K562 (cell line): ENCODE measurements at regions not wholly inside any gene's neighbourhood (a gene's known extent, or its start where the extent isn't known, plus 50 kb on each side); places are given as distances from the start of the nearest gene placed in this dataset.

Experiments used
- EP400 ChIP-seq: fragments of 450-650 bp; IDR thresholded peaks from 2 replicates; pipeline ENCODE4 v1.6.1; 2017; ENCODE audit warnings: antibody characterized with exemption, mild to moderate bottlenecking, moderate library complexity
- LARP7 ChIP-seq: fragments of 450-650 bp; IDR thresholded peaks from 2 replicates; pipeline ENCODE4 v1.6.1; 2016
- MIER1 ChIP-seq: fragments of 450-650 bp; IDR thresholded peaks from 2 replicates; pipeline ENCODE4 v1.6.1; 2016; ENCODE audit warnings: antibody characterized with exemption, mild to moderate bottlenecking, low read depth
- NFE2L1 ChIP-seq: fragments of 450-650 bp; IDR thresholded peaks from 2 replicates; pipeline ENCODE4 v1.6.1; 2016; ENCODE audit warnings: missing genetic modification characterization, low read depth, mild to moderate bottlenecking, missing compliant biosample characterization, moderate library complexity, borderline replicate concordance
- PHF20 ChIP-seq: fragments of 450-650 bp; IDR thresholded peaks from 2 replicates; pipeline ENCODE4 v1.6.1; 2018; ENCODE audit not compliant: partially characterized antibody
- PHF21A ChIP-seq: fragments of 450-650 bp; IDR thresholded peaks from 2 replicates; pipeline ENCODE4 v1.6.1; 2017; ENCODE audit warnings: low read depth, borderline replicate concordance
- RAD51 ChIP-seq: fragments of 450-650 bp; IDR thresholded peaks from 2 replicates; pipeline ENCODE4 v1.7.1; 2016; ENCODE audit warnings: low read depth, mild to moderate bottlenecking, borderline replicate concordance
- SMARCE1 ChIP-seq: fragments of 450-650 bp; IDR thresholded peaks from 2 replicates; pipeline ENCODE4 v1.7.1; 2016; ENCODE audit warnings: mild to moderate bottlenecking
- SOX6 ChIP-seq: fragments of 450-650 bp; IDR thresholded peaks from 2 replicates; pipeline ENCODE4 v1.6.1; 2014; ENCODE audit warnings: mild to moderate bottlenecking
- SPI1 ChIP-seq: IDR thresholded peaks from 2 replicates; pipeline ENCODE4 v1.6.1; 2011; ENCODE audit warnings: low read depth, low read length, control low read depth, borderline replicate concordance
- TEAD1 ChIP-seq, 2 experiments: fragments of 450-650 bp in 1 of 2; sonication (generic) in 1 of 2; formaldehyde crosslinking; IDR thresholded peaks; 2 replicates each; pipeline versions ENCODE4 v1.4.0 to v1.8.0; 2020 to 2022; ENCODE audit warnings: mild to moderate bottlenecking in 2 of 2, missing genetic modification reagents in 1 of 2
- TEAD4 ChIP-seq, 2 experiments: sonication (generic) in 1 of 2; formaldehyde crosslinking in 1 of 2; IDR thresholded peaks; 2 replicates each; pipeline versions ENCODE4 v1.6.1 to v1.8.0; 2012 to 2022; ENCODE audit warnings: borderline replicate concordance in 1 of 2, inconsistent platforms in 1 of 2, low read length in 1 of 2, mild to moderate bottlenecking in 1 of 2, missing genetic modification reagents in 1 of 2
- ZKSCAN8 ChIP-seq: fragments of 200-800 bp; sonication (Bioruptor generic); IDR thresholded peaks from 2 replicates; pipeline ENCODE4 v1.6.1; 2016; ENCODE audit warnings: missing genetic modification characterization, missing compliant biosample characterization
- ZNF57 ChIP-seq: fragments of 450-650 bp; formaldehyde crosslinking; IDR thresholded peaks from 2 replicates; pipeline ENCODE4 v1.4.0; 2020; ENCODE audit warnings: mild to moderate bottlenecking, moderate library complexity
- ZNF699 ChIP-seq: fragments of 250-450 bp; sonication (Bioruptor Pico); IDR thresholded peaks from 2 replicates; pipeline ENCODE4 v1.8.0; 2021; ENCODE audit warnings: mild to moderate bottlenecking, moderate library complexity; ENCODE audit not compliant: insufficient replicate concordance
- ZNF79 ChIP-seq: fragments of 250-450 bp; sonication (Bioruptor Pico); IDR thresholded peaks from 2 replicates; pipeline ENCODE4 v1.4.0; 2020; ENCODE audit warnings: low read depth, mild to moderate bottlenecking, moderate library complexity
- ZNF830 ChIP-seq: fragments of 250-450 bp; sonication (Bioruptor Pico); IDR thresholded peaks from 2 replicates; pipeline ENCODE4 v1.5.0; 2021; ENCODE audit warnings: mild to moderate bottlenecking
- TF ChIP-seq, protein P1 (sequence below): fragments of 450-650 bp; IDR thresholded peaks from 2 replicates; pipeline ENCODE4 v1.6.1; 2016
- TF ChIP-seq, protein P2 (sequence below): fragments of 250-450 bp; sonication (Bioruptor Pico); IDR thresholded peaks from 2 replicates; pipeline ENCODE4 v1.5.0; 2020; ENCODE audit warnings: mild to moderate bottlenecking, borderline replicate concordance
- TF ChIP-seq, protein P3 (sequence below), 3 experiments: fragments of 200-800 bp in 1 of 3; sonication (Bioruptor generic) in 1 of 3; sonication (generic) in 1 of 3; formaldehyde crosslinking in 1 of 3; IDR thresholded peaks; 2 replicates each; pipeline versions ENCODE4 v1.6.1 to v1.8.0; 2016 to 2022; ENCODE audit warnings: mild to moderate bottlenecking in 2 of 3, missing compliant biosample characterization in 2 of 3, missing genetic modification characterization in 2 of 3, missing genetic modification reagents in 1 of 3
- TF ChIP-seq, protein P4 (sequence below): fragments of 450-650 bp; formaldehyde crosslinking; IDR thresholded peaks from 2 replicates; pipeline ENCODE4 v1.4.0; 2020; ENCODE audit warnings: mild to moderate bottlenecking, mixed read lengths
- TF ChIP-seq, protein P5 (sequence below): sonication (generic); formaldehyde crosslinking; IDR thresholded peaks from 2 replicates; pipeline ENCODE4 v1.8.1; 2022; ENCODE audit warnings: missing genetic modification reagents

DNA sequence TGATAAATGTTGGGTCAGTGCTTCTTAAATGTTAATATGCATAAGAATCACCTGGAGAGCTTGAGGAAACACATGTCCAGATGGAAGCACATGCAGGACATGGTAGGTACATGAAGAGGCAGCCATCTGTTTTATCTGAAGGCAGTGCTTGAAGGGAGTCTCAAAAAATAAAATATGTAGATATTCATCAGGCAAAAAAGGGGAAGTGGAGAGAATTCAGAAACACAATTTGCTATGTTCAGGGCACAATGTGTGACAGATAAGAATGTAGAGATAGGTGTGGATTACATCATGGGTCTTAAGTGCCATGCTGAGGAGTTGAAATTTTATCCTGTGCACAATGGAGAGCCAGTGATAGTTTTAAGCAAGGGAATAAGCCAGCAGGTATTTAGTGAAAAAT, 59.6 kb upstream of the CASK start (continued):
- TF ChIP-seq, protein P1, sequence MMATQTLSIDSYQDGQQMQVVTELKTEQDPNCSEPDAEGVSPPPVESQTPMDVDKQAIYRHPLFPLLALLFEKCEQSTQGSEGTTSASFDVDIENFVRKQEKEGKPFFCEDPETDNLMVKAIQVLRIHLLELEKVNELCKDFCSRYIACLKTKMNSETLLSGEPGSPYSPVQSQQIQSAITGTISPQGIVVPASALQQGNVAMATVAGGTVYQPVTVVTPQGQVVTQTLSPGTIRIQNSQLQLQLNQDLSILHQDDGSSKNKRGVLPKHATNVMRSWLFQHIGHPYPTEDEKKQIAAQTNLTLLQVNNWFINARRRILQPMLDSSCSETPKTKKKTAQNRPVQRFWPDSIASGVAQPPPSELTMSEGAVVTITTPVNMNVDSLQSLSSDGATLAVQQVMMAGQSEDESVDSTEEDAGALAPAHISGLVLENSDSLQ: no peak
- TF ChIP-seq NFE2L1 (tag): no peak
- TF ChIP-seq, protein P2, sequence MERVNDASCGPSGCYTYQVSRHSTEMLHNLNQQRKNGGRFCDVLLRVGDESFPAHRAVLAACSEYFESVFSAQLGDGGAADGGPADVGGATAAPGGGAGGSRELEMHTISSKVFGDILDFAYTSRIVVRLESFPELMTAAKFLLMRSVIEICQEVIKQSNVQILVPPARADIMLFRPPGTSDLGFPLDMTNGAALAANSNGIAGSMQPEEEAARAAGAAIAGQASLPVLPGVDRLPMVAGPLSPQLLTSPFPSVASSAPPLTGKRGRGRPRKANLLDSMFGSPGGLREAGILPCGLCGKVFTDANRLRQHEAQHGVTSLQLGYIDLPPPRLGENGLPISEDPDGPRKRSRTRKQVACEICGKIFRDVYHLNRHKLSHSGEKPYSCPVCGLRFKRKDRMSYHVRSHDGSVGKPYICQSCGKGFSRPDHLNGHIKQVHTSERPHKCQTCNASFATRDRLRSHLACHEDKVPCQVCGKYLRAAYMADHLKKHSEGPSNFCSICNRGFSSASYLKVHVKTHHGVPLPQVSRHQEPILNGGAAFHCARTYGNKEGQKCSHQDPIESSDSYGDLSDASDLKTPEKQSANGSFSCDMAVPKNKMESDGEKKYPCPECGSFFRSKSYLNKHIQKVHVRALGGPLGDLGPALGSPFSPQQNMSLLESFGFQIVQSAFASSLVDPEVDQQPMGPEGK: no peak
- no peak for TF ChIP-seq RAD51
- no peak for TF ChIP-seq LARP7
- no peak for TF ChIP-seq ZKSCAN8 (CRISPR knock-in tag)
- TF ChIP-seq SOX6: peak; percentile 69; the same call in 1 of the 2 replicates
- peak; percentile 75; the same call in 1 of the 2 replicates for TF ChIP-seq ZNF79 (CRISPR knock-in tag)
- TF ChIP-seq ZNF830 (CRISPR knock-in tag): no peak
- TF ChIP-seq SPI1: peak; percentile 91
- no peak for TF ChIP-seq PHF21A
- TF ChIP-seq, protein P3, sequence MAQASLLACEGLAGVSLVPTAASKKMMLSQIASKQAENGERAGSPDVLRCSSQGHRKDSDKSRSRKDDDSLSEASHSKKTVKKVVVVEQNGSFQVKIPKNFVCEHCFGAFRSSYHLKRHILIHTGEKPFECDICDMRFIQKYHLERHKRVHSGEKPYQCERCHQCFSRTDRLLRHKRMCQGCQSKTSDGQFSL (CRISPR knock-in tag; IDR thresholded peaks at IDR 0.05): no peak
- TF ChIP-seq, protein P3 (tag; IDR thresholded peaks at IDR 0.05): no peak
- peak; percentile 69; the same call in 1 of the 2 replicates for TF ChIP-seq SMARCE1
- TF ChIP-seq, protein P4, sequence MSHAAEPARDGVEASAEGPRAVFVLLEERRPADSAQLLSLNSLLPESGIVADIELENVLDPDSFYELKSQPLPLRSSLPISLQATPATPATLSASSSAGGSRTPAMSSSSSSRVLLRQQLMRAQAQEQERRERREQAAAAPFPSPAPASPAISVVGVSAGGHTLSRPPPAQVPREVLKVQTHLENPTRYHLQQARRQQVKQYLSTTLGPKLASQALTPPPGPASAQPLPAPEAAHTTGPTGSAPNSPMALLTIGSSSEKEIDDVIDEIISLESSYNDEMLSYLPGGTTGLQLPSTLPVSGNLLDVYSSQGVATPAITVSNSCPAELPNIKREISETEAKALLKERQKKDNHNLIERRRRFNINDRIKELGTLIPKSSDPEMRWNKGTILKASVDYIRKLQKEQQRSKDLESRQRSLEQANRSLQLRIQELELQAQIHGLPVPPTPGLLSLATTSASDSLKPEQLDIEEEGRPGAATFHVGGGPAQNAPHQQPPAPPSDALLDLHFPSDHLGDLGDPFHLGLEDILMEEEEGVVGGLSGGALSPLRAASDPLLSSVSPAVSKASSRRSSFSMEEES: peak; percentile 84
- TF ChIP-seq ZNF699: no peak
- peak; percentile 60; the same call in 1 of the 2 replicates for TF ChIP-seq TEAD4 (IDR thresholded peaks at IDR 0.05; ENCODE audit: low read length)
- no peak for TF ChIP-seq TEAD4 (CRISPR knock-in tag; IDR thresholded peaks at IDR 0.05; ENCODE audit: borderline replicate concordance)
- TF ChIP-seq MIER1: no peak
- no peak for TF ChIP-seq EP400
- TF ChIP-seq TEAD1 (CRISPR knock-in tag; IDR thresholded peaks at IDR 0.05): peak in 1 of 2 experiments; percentile 39; a peak in 1 of 4 replicates
- TF ChIP-seq PHF20: no peak
- no peak for TF ChIP-seq ZNF57 (CRISPR knock-in tag)
- TF ChIP-seq, protein P5, sequence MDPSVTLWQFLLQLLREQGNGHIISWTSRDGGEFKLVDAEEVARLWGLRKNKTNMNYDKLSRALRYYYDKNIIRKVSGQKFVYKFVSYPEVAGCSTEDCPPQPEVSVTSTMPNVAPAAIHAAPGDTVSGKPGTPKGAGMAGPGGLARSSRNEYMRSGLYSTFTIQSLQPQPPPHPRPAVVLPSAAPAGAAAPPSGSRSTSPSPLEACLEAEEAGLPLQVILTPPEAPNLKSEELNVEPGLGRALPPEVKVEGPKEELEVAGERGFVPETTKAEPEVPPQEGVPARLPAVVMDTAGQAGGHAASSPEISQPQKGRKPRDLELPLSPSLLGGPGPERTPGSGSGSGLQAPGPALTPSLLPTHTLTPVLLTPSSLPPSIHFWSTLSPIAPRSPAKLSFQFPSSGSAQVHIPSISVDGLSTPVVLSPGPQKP (CRISPR knock-in tag): no peak
